Neural progenitor cell (in vitro differentiated cells): ENCODE measurements at regions not wholly inside any gene's neighbourhood (a gene's known extent, or its start where the extent isn't known, plus 50 kb on each side); places are given as distances from the start of the nearest gene placed in this dataset.

Experiments used
- CTCF ChIP-seq: fragments of 200-600 bp; sonication (generic); IDR thresholded peaks from 2 replicates; pipeline ENCODE4 v1.5.1; 2017; ENCODE audit warnings: antibody characterized with exemption, mild to moderate bottlenecking
- EZH2 ChIP-seq: fragments of 200-600 bp; sonication (generic); IDR thresholded peaks from 2 replicates; pipeline ENCODE4 v1.6.1; 2017; ENCODE audit warnings: antibody characterized with exemption, mild to moderate bottlenecking, moderate library complexity
- EZH2phosphoT487 ChIP-seq: fragments of 200-600 bp; sonication (generic); IDR thresholded peaks from 2 replicates; pipeline ENCODE4 v1.6.1; 2017; ENCODE audit warnings: antibody characterized with exemption

GRCh38 chr9:88268886-88269285, 119.4 kb upstream of the SPIN1 start:
- TF ChIP-seq CTCF (no peak), EZH2phosphoT487 (no peak), EZH2 (no peak)
